Upper lobe of left lung (tissue), 4 donors: ENCODE measurements at regions not wholly inside any gene's neighbourhood (a gene's known extent, or its start where the extent isn't known, plus 50 kb on each side); places are given as distances from the start of the nearest gene placed in this dataset.

ENCODE experiments used
- POLR2AphosphoS5 ChIP-seq, 2 donors: sonication (generic); formaldehyde crosslinking; IDR thresholded peaks; one replicate each; pipeline ENCODE4 v1.5.1; 2017; ENCODE audit warnings: antibody characterized with exemption in 2 of 2
- TF ChIP-seq, protein P1 (sequence below), 6 experiments: fragments of 450-650 bp in 4 of 6; fragments of 200-600 bp in 2 of 6; sonication (generic) in 2 of 6; IDR thresholded peaks; one replicate each; pipeline ENCODE4 v1.5.1; 2016 to 2019; ENCODE audit warnings: antibody characterized with exemption in 6 of 6

- TF ChIP-seq, protein P1, sequence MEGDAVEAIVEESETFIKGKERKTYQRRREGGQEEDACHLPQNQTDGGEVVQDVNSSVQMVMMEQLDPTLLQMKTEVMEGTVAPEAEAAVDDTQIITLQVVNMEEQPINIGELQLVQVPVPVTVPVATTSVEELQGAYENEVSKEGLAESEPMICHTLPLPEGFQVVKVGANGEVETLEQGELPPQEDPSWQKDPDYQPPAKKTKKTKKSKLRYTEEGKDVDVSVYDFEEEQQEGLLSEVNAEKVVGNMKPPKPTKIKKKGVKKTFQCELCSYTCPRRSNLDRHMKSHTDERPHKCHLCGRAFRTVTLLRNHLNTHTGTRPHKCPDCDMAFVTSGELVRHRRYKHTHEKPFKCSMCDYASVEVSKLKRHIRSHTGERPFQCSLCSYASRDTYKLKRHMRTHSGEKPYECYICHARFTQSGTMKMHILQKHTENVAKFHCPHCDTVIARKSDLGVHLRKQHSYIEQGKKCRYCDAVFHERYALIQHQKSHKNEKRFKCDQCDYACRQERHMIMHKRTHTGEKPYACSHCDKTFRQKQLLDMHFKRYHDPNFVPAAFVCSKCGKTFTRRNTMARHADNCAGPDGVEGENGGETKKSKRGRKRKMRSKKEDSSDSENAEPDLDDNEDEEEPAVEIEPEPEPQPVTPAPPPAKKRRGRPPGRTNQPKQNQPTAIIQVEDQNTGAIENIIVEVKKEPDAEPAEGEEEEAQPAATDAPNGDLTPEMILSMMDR (IDR thresholded peaks at IDR 0.05), result no peak
- no peak for TF ChIP-seq POLR2AphosphoS5 (IDR thresholded peaks at IDR 0.05)
These were observed 843.8 kb downstream of the DTWD2 start for GRCh38 chr5:118144540-118144939.
